Smooth muscle cell (in vitro differentiated cells): ENCODE measurements at regions not wholly inside any gene's neighbourhood (a gene's known extent, or its start where the extent isn't known, plus 50 kb on each side); places are given as distances from the start of the nearest gene placed in this dataset.

Experiments
- DNase-seq: peaks from one replicate; lab custom pipeline; 2025; ENCODE audit not compliant: unreplicated experiment; lab: John Stamatoyannopoulos, UW
- H2AFZ ChIP-seq: fragments of 200-600 bp; sonication (generic); 2 replicates; pipeline ENCODE4 v1.6.0; 2016; ENCODE audit warnings: antibody characterized with exemption, low read depth, mild to moderate bottlenecking
- H3F3A ChIP-seq: fragments of 200-600 bp; sonication (generic); 2 replicates; pipeline ENCODE4 v1.6.0; 2017; ENCODE audit warnings: antibody characterized with exemption, low read depth
- H3K27ac ChIP-seq: fragments of 200-600 bp; sonication (generic); 2 replicates; pipeline ENCODE4 v1.5.1; 2016; ENCODE audit warnings: low read depth, mild to moderate bottlenecking
- H3K27me3 ChIP-seq: fragments of 200-600 bp; sonication (generic); 2 replicates; pipeline ENCODE4 v1.6.1; 2016; ENCODE audit warnings: low read depth, mild to moderate bottlenecking
- H3K36me3 ChIP-seq: fragments of 200-600 bp; sonication (generic); 2 replicates; pipeline ENCODE4 v1.5.1; 2016; ENCODE audit warnings: low read depth
- H3K4me1 ChIP-seq: fragments of 200-600 bp; sonication (generic); 2 replicates; pipeline ENCODE4 v1.5.1; 2016; ENCODE audit warnings: low read depth
- H3K4me2 ChIP-seq: fragments of 200-600 bp; sonication (generic); 2 replicates; pipeline ENCODE4 v1.6.0; 2016; ENCODE audit warnings: mild to moderate bottlenecking
- H3K4me3 ChIP-seq: fragments of 200-600 bp; sonication (generic); 2 replicates; pipeline ENCODE4 v1.5.1; 2016; ENCODE audit warnings: mild to moderate bottlenecking
- H3K79me2 ChIP-seq: fragments of 200-600 bp; sonication (generic); 2 replicates; pipeline ENCODE4 v1.6.0; 2016; ENCODE audit warnings: low read depth, mild to moderate bottlenecking
- H3K9ac ChIP-seq: fragments of 200-600 bp; sonication (generic); 2 replicates; pipeline ENCODE4 v1.6.0; 2016; ENCODE audit warnings: low read depth
- H3K9me3 ChIP-seq: fragments of 200-600 bp; sonication (generic); replicated peaks from 2 replicates; pipeline ENCODE4 v1.5.1; 2016; ENCODE audit warnings: low read depth
- H4K20me1 ChIP-seq: fragments of 200-600 bp; sonication (generic); 2 replicates; pipeline ENCODE4 v1.6.0; 2016; ENCODE audit warnings: low read depth
- CTCF ChIP-seq: fragments of 200-600 bp; sonication (generic); IDR thresholded peaks from 2 replicates; pipeline ENCODE4 v1.5.1; 2017; ENCODE audit warnings: borderline replicate concordance, mild to moderate bottlenecking, antibody characterized with exemption; ENCODE audit not compliant: insufficient read depth, poor library complexity, severe bottlenecking
- WGBS: methylation state at CpG from one replicate; pipeline ENCODE4 v1.1.7; 2016; ENCODE audit warnings: low lambda C conversion rate; 5-methylcytosine and 5-hydroxymethylcytosine counted together

GRCh38 chr18:34604591-34604990 is 105.5 kb upstream of the DTNA start:
- Histone ChIP-seq H3K9ac (no peak overlapping the region), H3K79me2 (no peaks in the 10 kb centered on the region), H3K4me2 (no peak overlapping the region), H2AFZ (no peak overlapping the region), H3K27me3 (no peaks in the 10 kb centered on the region), H3K27ac (no peak overlapping the region), H3K4me1 (no peaks in the 10 kb centered on the region), H3F3A (no peaks in the 10 kb centered on the region), H3K4me3 (no peak overlapping the region), H3K9me3 (no peaks in the 10 kb centered on the region), H3K36me3 (no peaks in the 10 kb centered on the region), H4K20me1 (no peaks in the 10 kb centered on the region)
- DNase-seq: no peak
- no peak for TF ChIP-seq CTCF
- 58% methylated on average over 2 of the region's 2 CpGs for WGBS

- no peak for DNase-seq
- TF ChIP-seq CTCF: no peak
- Histone ChIP-seq H2AFZ (no peak overlapping the region), H4K20me1 (no peaks in the 10 kb centered on the region), H3K27ac (no peak overlapping the region), H3K9me3 (no peaks in the 10 kb centered on the region), H3K27me3 (no peaks in the 10 kb centered on the region), H3K36me3 (no peaks in the 10 kb centered on the region), H3K4me2 (no peak overlapping the region), H3K79me2 (no peaks in the 10 kb centered on the region), H3K4me1 (no peaks in the 10 kb centered on the region), H3K4me3 (no peak overlapping the region), H3K9ac (no peak overlapping the region), H3F3A (no peaks in the 10 kb centered on the region)
- 92% methylated on average over 3 of the region's 3 CpGs for WGBS
These were observed 103.2 kb upstream of the DTNA start for GRCh38 chr18:34606851-34607250.

- H2AFZ ChIP-seq: no peak overlapping the region
- no peak overlapping the region for H3K9ac ChIP-seq
- no peaks in the 10 kb centered on the region for H4K20me1 ChIP-seq
- no peaks in the 10 kb centered on the region for H3K79me2 ChIP-seq
- no peaks in the 10 kb centered on the region for H3K9me3 ChIP-seq
- H3K27ac ChIP-seq: no peak overlapping the region
- H3F3A ChIP-seq: no peaks in the 10 kb centered on the region
- no peak for DNase-seq
- WGBS: 73% methylated on average over 2 of the region's 2 CpGs
- no peaks in the 10 kb centered on the region for H3K4me1 ChIP-seq
- no peaks in the 10 kb centered on the region for H3K36me3 ChIP-seq
- no peak for TF ChIP-seq CTCF
- H3K27me3 ChIP-seq: no peaks in the 10 kb centered on the region
- no peak overlapping the region for H3K4me2 ChIP-seq
- H3K4me3 ChIP-seq: no peak overlapping the region
These were observed 102.0 kb upstream of the DTNA start for GRCh38 chr18:34608064-34608463.

- Histone ChIP-seq H3K4me3 (no peak overlapping the region), H3K9me3 (no peaks in the 10 kb centered on the region), H3K27me3 (no peaks in the 10 kb centered on the region), H3K4me1 (no peaks in the 10 kb centered on the region), H3K36me3 (no peaks in the 10 kb centered on the region), H3K9ac (no peak overlapping the region), H4K20me1 (no peaks in the 10 kb centered on the region), H3F3A (no peaks in the 10 kb centered on the region), H3K79me2 (no peaks in the 10 kb centered on the region), H2AFZ (no peak overlapping the region), H3K27ac (no peak overlapping the region), H3K4me2 (no peak overlapping the region)
- TF ChIP-seq CTCF: no peak
- WGBS: 92% methylated on average over 4 of the region's 4 CpGs
- DNase-seq: no peak
These were observed 100.0 kb upstream of the DTNA start for GRCh38 chr18:34609986-34610648.
